Lung microvascular endothelial cell (primary cell): ENCODE measurements at regions not wholly inside any gene's neighbourhood (a gene's known extent, or its start where the extent isn't known, plus 50 kb on each side); places are given as distances from the start of the nearest gene placed in this dataset.

ENCODE experiments used
- DNase-seq, 2 donors: peaks; one replicate each; pipeline versions ENCODE4 v3.0.0 to v3.0.0-alpha.2; 2010; ENCODE audit warnings: low read depth in 2 of 2

DNA sequence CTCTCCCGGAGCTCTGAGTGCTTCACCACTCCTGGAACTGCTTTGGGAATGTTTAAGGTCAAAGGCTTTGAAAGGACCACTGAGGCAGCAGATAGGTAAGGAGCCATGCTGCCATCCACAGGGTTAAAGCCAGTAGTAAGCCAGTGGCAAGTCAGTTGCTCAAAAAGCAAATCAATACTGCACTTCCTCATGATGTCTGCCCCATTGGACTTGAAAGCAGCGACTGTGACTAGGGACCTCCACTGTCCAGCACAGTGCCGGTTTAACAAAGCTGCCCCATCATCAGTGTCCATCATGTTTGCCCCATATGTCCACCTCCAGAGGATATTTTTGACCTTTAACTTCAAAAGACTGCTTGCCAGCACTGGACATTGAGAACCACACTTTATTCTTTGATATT is 49.9 kb upstream of the FGF13 start:
- DNase-seq: no peak
